Sigmoid colon (tissue), 6 donors: ENCODE measurements at regions not wholly inside any gene's neighbourhood (a gene's known extent, or its start where the extent isn't known, plus 50 kb on each side); places are given as distances from the start of the nearest gene placed in this dataset.

ENCODE experiments used
- DNase-seq: peaks from one replicate; pipeline ENCODE4 v3.0.0-alpha.2; 2019
- H3K27ac ChIP-seq, 4 donors: fragments of 200-600 bp; sonication (generic); one replicate each; pipeline ENCODE4 v1.5.1; 2016 to 2019; ENCODE audit warnings: mild to moderate bottlenecking in 1 of 4
- H3K27me3 ChIP-seq, 3 donors: fragments of 200-600 bp; sonication (generic); one replicate each; pipeline ENCODE4 v1.5.1; 2019; ENCODE audit warnings: mild to moderate bottlenecking in 1 of 3
- H3K36me3 ChIP-seq, 4 donors: fragments of 200-600 bp; sonication (generic); one replicate each; pipeline ENCODE4 v1.5.1; 2016 to 2019
- H3K4me1 ChIP-seq, 4 donors: fragments of 200-600 bp; sonication (generic); one replicate each; pipeline ENCODE4 v1.5.1; 2017 to 2019
- H3K4me3 ChIP-seq, 4 donors: fragments of 200-600 bp; sonication (generic); one replicate each; pipeline ENCODE4 v1.5.1; 2017 to 2019; ENCODE audit warnings: mild to moderate bottlenecking in 2 of 4, moderate library complexity in 1 of 4
- H3K9me3 ChIP-seq, 4 donors: fragments of 200-600 bp in 3 of 4; sonication (generic) in 3 of 4; one replicate each; pipeline versions ENCODE4 v1.5.1 to v1.6.1; 2013 to 2019
- EP300 ChIP-seq, 4 donors: sonication (generic); formaldehyde crosslinking; IDR thresholded peaks; one replicate each; pipeline ENCODE4 v1.6.1; 2017; ENCODE audit warnings: antibody characterized with exemption in 4 of 4
- POLR2A ChIP-seq, 2 donors: fragments of 450-650 bp; IDR thresholded peaks; one replicate each; pipeline ENCODE4 v1.6.1; 2016; ENCODE audit warnings: antibody characterized with exemption in 2 of 2, mild to moderate bottlenecking in 2 of 2, moderate library complexity in 2 of 2
- POLR2AphosphoS5 ChIP-seq, 4 donors: sonication (generic); formaldehyde crosslinking; IDR thresholded peaks; one replicate each; pipeline ENCODE4 v1.6.1; 2017; ENCODE audit warnings: antibody characterized with exemption in 4 of 4
- WGBS, 2 donors: extraction: QIAGEN DNeasy Blood & Tissue Kit; methylation state at CpG; one replicate each; pipeline ENCODE4 v1.1.7; 2013; 5-methylcytosine and 5-hydroxymethylcytosine counted together
- intact Hi-C: fragments of 100-400 bp; cut with DNase I; formaldehyde crosslinking; loops from one replicate; pipeline ENCODE4 v1.15.1; 2023
- TF ChIP-seq, protein P1 (sequence below), 4 experiments: fragments of 450-650 bp in 3 of 4; fragments of 200-600 bp in 1 of 4; IDR thresholded peaks; one replicate each; pipeline ENCODE4 v1.5.1; 2016 to 2019; ENCODE audit warnings: antibody characterized with exemption in 4 of 4, mild to moderate bottlenecking in 3 of 4, moderate library complexity in 2 of 4
- donor health status: healthy with polysubstance abuse.
- donor health status: healthy.

- Histone ChIP-seq H3K36me3 (no peaks in the 10 kb centered on the region), H3K9me3 (no peaks in the 10 kb centered on the region), H3K4me3 (no peak overlapping the region), H3K27me3 (no peaks in the 10 kb centered on the region), H3K4me1 (peaks cover 0 to 5% (median 2%) of the 10 kb centered on the region in 4 donors), H3K27ac (no peak overlapping the region)
- WGBS, 2 donors, result 39 to 85% methylated on average over 2 of the region's 2 CpGs
- TF ChIP-seq, protein P1, sequence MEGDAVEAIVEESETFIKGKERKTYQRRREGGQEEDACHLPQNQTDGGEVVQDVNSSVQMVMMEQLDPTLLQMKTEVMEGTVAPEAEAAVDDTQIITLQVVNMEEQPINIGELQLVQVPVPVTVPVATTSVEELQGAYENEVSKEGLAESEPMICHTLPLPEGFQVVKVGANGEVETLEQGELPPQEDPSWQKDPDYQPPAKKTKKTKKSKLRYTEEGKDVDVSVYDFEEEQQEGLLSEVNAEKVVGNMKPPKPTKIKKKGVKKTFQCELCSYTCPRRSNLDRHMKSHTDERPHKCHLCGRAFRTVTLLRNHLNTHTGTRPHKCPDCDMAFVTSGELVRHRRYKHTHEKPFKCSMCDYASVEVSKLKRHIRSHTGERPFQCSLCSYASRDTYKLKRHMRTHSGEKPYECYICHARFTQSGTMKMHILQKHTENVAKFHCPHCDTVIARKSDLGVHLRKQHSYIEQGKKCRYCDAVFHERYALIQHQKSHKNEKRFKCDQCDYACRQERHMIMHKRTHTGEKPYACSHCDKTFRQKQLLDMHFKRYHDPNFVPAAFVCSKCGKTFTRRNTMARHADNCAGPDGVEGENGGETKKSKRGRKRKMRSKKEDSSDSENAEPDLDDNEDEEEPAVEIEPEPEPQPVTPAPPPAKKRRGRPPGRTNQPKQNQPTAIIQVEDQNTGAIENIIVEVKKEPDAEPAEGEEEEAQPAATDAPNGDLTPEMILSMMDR (IDR thresholded peaks at IDR 0.05), result no peak
- no peak for DNase-seq
- intact Hi-C loops, result no loop called here
Measured at GRCh38 chr13:26456650-26457049, 100.8 kb upstream of the WASF3 start.

GRCh38 chr13:26457212-26457611 is 100.3 kb upstream of the WASF3 start:
- H3K36me3 ChIP-seq, result no peaks in the 10 kb centered on the region
- no peak for TF ChIP-seq POLR2AphosphoS5 (IDR thresholded peaks at IDR 0.05)
- TF ChIP-seq, protein P1 (IDR thresholded peaks at IDR 0.05), result no peak
- no peak for TF ChIP-seq POLR2A (IDR thresholded peaks at IDR 0.05)
- TF ChIP-seq EP300 (IDR thresholded peaks at IDR 0.05), result no peak
- H3K27me3 ChIP-seq, result no peaks in the 10 kb centered on the region
- H3K9me3 ChIP-seq, result no peaks in the 10 kb centered on the region
- intact Hi-C loops, result no loop called here
- H3K4me3 ChIP-seq, result no peak overlapping the region
- peaks cover 0 to 5% (median 2%) of the 10 kb centered on the region in 4 donors for H3K4me1 ChIP-seq
- DNase-seq, result no peak
- H3K27ac ChIP-seq, result no peak overlapping the region

- H3K4me1 ChIP-seq, result peaks cover 0 to 5% (median 2%) of the 10 kb centered on the region in 4 donors
- H3K27me3 ChIP-seq, result no peaks in the 10 kb centered on the region
- no peaks in the 10 kb centered on the region for H3K36me3 ChIP-seq
- no peaks in the 10 kb centered on the region for H3K9me3 ChIP-seq
- intact Hi-C loops, result no loop called here
- no peak for TF ChIP-seq POLR2A (IDR thresholded peaks at IDR 0.05)
- 79 to 85% methylated on average over 10 of the region's 10 CpGs for WGBS, 2 donors
- no peak for DNase-seq
- H3K27ac ChIP-seq, result no peak overlapping the region
- H3K4me3 ChIP-seq, result no peak overlapping the region
Measured at GRCh38 chr13:26458196-26458749, 99.2 kb upstream of the WASF3 start.

DNA sequence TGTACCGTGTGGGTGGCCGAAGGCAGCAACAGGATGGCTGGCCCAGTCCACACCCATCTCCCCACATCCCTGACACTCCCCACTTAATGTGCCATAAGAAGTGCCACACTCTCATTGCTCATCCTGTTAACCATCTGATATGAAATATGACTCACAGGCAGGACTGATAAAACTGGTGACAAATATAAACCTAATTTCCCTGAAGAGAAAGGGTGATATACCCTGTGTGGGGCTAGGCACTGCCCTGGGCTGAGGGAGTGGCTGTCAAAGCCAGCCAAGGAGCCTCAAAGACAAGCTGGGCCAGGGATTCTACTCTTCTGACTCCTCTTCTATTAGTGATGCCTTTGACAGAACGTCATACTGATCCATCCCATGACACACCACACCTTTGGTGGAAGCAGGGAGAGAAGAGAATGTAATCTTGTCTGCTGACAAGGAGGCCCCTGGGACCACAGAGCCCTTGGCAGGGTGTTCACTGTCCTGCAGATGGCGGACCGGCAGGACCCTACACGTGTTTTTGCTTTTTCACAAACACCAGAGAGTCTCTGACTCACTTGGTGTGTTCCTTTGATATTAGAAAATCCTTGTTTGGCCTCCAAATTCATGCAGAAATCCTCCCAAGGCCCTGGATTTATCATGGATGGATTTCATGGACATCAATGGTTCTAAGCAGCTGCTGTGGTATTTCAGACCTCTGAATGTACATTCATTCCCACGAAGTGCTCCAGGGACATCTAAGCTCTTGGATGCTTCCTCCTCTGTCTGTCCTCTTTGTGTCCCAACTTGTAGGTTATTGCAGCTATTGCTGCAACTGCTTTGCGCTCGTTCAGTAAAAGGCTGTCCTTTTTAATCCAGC is 98.0 kb upstream of the WASF3 start:
- H3K27ac ChIP-seq, result peak overlapping the region in 2 of 4 donors; percentile 43
- no peak for DNase-seq

DNA sequence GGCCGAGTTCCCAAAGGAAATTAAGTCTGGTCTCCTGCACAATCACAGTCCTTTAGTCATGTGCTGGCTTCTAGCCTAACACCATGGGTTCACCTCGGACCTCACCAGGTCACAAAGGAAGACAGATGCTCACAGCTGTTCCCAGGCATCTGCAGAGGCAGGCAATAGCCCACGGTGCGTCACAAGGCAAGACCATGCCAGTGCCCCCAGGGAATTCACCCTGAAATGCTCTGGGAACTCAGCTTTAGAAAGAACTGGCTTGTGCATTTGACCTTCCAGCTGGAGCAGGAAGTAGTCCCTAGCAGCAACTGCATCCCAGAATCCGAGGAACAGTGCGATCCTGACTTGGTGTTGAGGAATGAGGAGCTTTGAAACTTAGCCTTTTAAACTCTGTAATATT is 96.8 kb upstream of the WASF3 start:
- TF ChIP-seq POLR2AphosphoS5 (IDR thresholded peaks at IDR 0.05), result peak; percentile 40 to 72 (median 60)
- no peak for TF ChIP-seq POLR2A (IDR thresholded peaks at IDR 0.05)
- TF ChIP-seq, protein P1 (IDR thresholded peaks at IDR 0.05), result no peak
- TF ChIP-seq EP300 (IDR thresholded peaks at IDR 0.05), result peak in 1 of 4 donors; percentile 45
- DNase-seq, result peak; percentile 91
- Histone ChIP-seq H3K27me3 (no peaks in the 10 kb centered on the region), H3K27ac (peak overlapping the region in 1 of 4 donors; percentile 40), H3K36me3 (no peaks in the 10 kb centered on the region), H3K4me3 (no peak overlapping the region), H3K9me3 (no peaks in the 10 kb centered on the region), H3K4me1 (peaks cover 0 to 5% (median 2%) of the 10 kb centered on the region in 4 donors)
- intact Hi-C loops, result no loop called here
- WGBS, 2 donors, result 67 to 70% methylated on average over 6 of the region's 6 CpGs

More for the DNA sequence above, 98.0 kb upstream of the WASF3 start:
- intact Hi-C loops, result no loop called here
- Histone ChIP-seq H3K27me3 (no peaks in the 10 kb centered on the region), H3K9me3 (no peaks in the 10 kb centered on the region), H3K4me1 (peaks cover 0 to 5% (median 2%) of the 10 kb centered on the region in 4 donors), H3K36me3 (no peaks in the 10 kb centered on the region), H3K4me3 (no peak overlapping the region)
- no peak for TF ChIP-seq POLR2AphosphoS5 (IDR thresholded peaks at IDR 0.05)
- TF ChIP-seq EP300 (IDR thresholded peaks at IDR 0.05), result no peak
- TF ChIP-seq POLR2A (IDR thresholded peaks at IDR 0.05), result no peak
- TF ChIP-seq, protein P1 (IDR thresholded peaks at IDR 0.05), result no peak
- 64 to 75% methylated on average over 9 of the region's 9 CpGs for WGBS, 2 donors
